Gastroesophageal sphincter (tissue), 4 donors: ENCODE measurements at regions not wholly inside any gene's neighbourhood (a gene's known extent, or its start where the extent isn't known, plus 50 kb on each side); places are given as distances from the start of the nearest gene placed in this dataset.

Experiments
- ATAC-seq: fragments of 150-250 bp; one replicate; pipeline ENCODE4 v1.9.1; 2016; ENCODE audit warnings: mild to moderate bottlenecking, moderate library complexity
- H3K27ac ChIP-seq, 4 donors: fragments of 200-600 bp; sonication (generic) in 3 of 4; 1 replicate in 3 of 4; 2 replicates in 1 of 4; pipeline ENCODE4 v1.5.1; 2016 to 2019
- H3K27me3 ChIP-seq: fragments of 200-600 bp; sonication (generic); one replicate; pipeline ENCODE4 v1.5.1; 2019
- H3K36me3 ChIP-seq, 2 donors: fragments of 200-600 bp; sonication (generic); one replicate each; pipeline ENCODE4 v1.5.1; 2019; ENCODE audit warnings: control low read depth in 1 of 2
- H3K4me1 ChIP-seq, 3 donors: fragments of 200-600 bp; sonication (generic); 1 replicate in 2 of 3; 2 replicates in 1 of 3; pipeline ENCODE4 v1.5.1; 2016 to 2019; ENCODE audit warnings: control low read depth in 2 of 3
- H3K4me3 ChIP-seq, 2 donors: fragments of 200-600 bp; sonication (generic); one replicate each; pipeline ENCODE4 v1.5.1; 2019; ENCODE audit warnings: mild to moderate bottlenecking in 1 of 2, moderate library complexity in 1 of 2
- H3K9me3 ChIP-seq, 3 donors: fragments of 200-600 bp; sonication (generic); one replicate each; pipeline ENCODE4 v1.5.1; 2017 to 2019; ENCODE audit warnings: control low read depth in 2 of 3
- EP300 ChIP-seq: sonication (generic); formaldehyde crosslinking; IDR thresholded peaks from one replicate; pipeline ENCODE4 v1.6.1; 2017; ENCODE audit warnings: antibody characterized with exemption, mild to moderate bottlenecking
- POLR2A ChIP-seq, 2 donors: fragments of 450-650 bp; IDR thresholded peaks; one replicate each; pipeline ENCODE4 v1.6.1; 2017; ENCODE audit warnings: antibody characterized with exemption in 2 of 2, mild to moderate bottlenecking in 2 of 2, moderate library complexity in 1 of 2
- POLR2AphosphoS5 ChIP-seq: sonication (generic); formaldehyde crosslinking; IDR thresholded peaks from one replicate; pipeline ENCODE4 v1.6.1; 2017; ENCODE audit warnings: antibody characterized with exemption
- WGBS, 2 donors: methylation state at CpG; one replicate each; pipeline ENCODE4 v1.1.5; 2018; ENCODE audit warnings: low coverage in 1 of 2; 5-methylcytosine and 5-hydroxymethylcytosine counted together
- TF ChIP-seq, protein P1 (sequence below), 4 experiments: fragments of 200-600 bp in 2 of 4; fragments of 450-650 bp in 2 of 4; sonication (generic) in 1 of 4; IDR thresholded peaks; one replicate each; pipeline ENCODE4 v1.5.1; 2017 to 2019; ENCODE audit warnings: antibody characterized with exemption in 4 of 4, mild to moderate bottlenecking in 2 of 4, moderate library complexity in 2 of 4

DNA sequence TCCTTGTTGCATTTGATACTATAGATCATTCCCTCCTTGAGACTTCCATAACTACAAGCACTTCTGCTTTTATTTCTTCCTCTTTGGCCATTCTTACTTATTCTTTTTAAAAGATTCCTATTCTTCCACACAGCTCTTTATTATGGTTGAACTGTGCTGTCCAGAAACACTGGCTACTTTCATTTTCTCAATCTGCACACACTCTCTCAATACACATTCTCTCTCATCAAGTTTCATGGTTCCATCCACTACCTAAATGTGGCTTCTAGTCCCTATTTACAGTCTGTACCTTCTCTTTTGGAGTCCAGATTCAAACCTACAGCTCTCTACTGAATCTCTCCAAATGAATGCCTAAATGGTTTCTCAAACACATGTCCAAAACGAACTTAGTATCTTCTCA lies 214.3 kb upstream of the RSPO3 start:
- no peaks in the 10 kb centered on the region for H3K27me3 ChIP-seq
- no peaks in the 10 kb centered on the region for H3K9me3 ChIP-seq
- ATAC-seq = no peak
- 88 to 94% methylated on average over 1 of the region's 1 CpG for WGBS, 2 donors
- no peaks in the 10 kb centered on the region for H3K36me3 ChIP-seq
- H3K4me1 ChIP-seq = no peaks in the 10 kb centered on the region
- H3K27ac ChIP-seq = no peak overlapping the region
- H3K4me3 ChIP-seq = no peak overlapping the region
- TF ChIP-seq, protein P1, sequence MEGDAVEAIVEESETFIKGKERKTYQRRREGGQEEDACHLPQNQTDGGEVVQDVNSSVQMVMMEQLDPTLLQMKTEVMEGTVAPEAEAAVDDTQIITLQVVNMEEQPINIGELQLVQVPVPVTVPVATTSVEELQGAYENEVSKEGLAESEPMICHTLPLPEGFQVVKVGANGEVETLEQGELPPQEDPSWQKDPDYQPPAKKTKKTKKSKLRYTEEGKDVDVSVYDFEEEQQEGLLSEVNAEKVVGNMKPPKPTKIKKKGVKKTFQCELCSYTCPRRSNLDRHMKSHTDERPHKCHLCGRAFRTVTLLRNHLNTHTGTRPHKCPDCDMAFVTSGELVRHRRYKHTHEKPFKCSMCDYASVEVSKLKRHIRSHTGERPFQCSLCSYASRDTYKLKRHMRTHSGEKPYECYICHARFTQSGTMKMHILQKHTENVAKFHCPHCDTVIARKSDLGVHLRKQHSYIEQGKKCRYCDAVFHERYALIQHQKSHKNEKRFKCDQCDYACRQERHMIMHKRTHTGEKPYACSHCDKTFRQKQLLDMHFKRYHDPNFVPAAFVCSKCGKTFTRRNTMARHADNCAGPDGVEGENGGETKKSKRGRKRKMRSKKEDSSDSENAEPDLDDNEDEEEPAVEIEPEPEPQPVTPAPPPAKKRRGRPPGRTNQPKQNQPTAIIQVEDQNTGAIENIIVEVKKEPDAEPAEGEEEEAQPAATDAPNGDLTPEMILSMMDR (IDR thresholded peaks at IDR 0.05) = no peak
- no peak for TF ChIP-seq POLR2A (IDR thresholded peaks at IDR 0.05)
- no peak for TF ChIP-seq EP300
- TF ChIP-seq POLR2AphosphoS5 = no peak

DNA sequence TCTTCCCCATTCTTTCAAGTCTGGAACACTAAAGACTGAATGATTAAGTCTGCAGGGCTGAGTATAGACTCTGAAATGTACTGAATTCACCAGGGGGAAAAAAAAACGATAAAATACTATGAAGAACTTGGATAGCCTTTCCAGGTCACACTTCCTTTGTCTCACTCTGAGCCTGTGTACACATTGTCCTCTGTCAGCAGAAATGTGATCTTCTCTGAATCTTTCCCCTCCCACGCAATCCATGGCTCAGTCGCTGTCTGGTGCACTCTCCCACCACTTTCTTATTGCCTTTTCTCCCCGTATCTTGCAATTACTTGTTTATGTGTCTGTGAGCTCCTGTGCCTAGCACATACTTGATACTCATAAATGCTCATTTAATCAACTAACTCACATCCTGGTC lies 212.6 kb upstream of the RSPO3 start:
- H3K27me3 ChIP-seq = no peaks in the 10 kb centered on the region
- TF ChIP-seq POLR2AphosphoS5 (no peak), EP300 (no peak)
- TF ChIP-seq, protein P1 (IDR thresholded peaks at IDR 0.05) = no peak
- no peak overlapping the region for H3K4me3 ChIP-seq
- H3K36me3 ChIP-seq = no peaks in the 10 kb centered on the region
- H3K27ac ChIP-seq = no peak overlapping the region
- WGBS, 2 donors = 79 to 90% methylated on average over 4 of the region's 4 CpGs
- no peaks in the 10 kb centered on the region for H3K4me1 ChIP-seq
- H3K9me3 ChIP-seq = no peaks in the 10 kb centered on the region
- no peak for ATAC-seq

DNA sequence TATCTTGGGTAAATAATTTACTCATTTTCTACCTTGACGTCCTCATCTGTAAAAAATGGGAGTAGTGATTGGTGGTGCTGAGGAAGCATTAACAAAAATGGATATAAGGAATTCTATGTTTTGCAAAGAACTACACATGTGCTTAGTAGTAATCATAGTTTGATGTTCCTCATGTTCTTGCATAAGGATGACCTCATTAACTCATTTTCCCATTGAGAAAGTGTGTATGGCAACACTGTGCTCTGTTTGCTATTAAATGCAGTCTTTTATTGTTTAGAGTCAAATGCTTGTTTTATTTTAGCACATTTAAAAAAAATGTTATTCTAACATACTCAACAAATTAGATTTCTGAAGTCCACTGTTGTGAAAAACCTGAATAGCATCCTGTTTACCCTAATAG lies 211.2 kb upstream of the RSPO3 start:
- Histone ChIP-seq H3K27me3 (no peaks in the 10 kb centered on the region), H3K36me3 (no peaks in the 10 kb centered on the region), H3K4me3 (no peak overlapping the region), H3K27ac (no peak overlapping the region), H3K9me3 (no peaks in the 10 kb centered on the region), H3K4me1 (no peaks in the 10 kb centered on the region)
- no peak for TF ChIP-seq POLR2A (IDR thresholded peaks at IDR 0.05)
- TF ChIP-seq EP300 = no peak
- TF ChIP-seq, protein P1 (IDR thresholded peaks at IDR 0.05) = no peak
- TF ChIP-seq POLR2AphosphoS5 = no peak
- WGBS, 2 donors = 56 to 80% methylated on average over 1 of the region's 1 CpG
- ATAC-seq = no peak

DNA sequence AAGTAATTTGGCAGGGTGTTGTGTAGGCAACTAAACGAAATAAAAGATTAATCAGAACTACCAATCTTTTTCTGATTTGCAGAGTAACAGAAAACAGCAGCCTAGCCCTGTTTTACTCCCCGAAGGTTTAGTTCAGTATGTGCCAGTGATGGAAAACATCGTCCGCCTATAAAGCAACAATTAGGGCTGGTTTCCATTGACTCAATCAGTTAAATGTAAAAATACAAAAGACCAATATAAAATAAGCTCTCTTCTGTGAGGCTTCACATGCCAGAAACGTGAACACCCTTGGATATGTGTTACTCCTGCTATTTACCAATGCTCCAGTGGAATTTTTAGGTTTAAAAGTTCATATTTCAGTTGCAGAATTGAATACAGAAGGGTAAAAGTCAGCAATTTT lies 210.5 kb upstream of the RSPO3 start:
- Histone ChIP-seq H3K4me3 (no peak overlapping the region), H3K4me1 (no peaks in the 10 kb centered on the region), H3K27me3 (no peaks in the 10 kb centered on the region), H3K36me3 (no peaks in the 10 kb centered on the region), H3K27ac (no peak overlapping the region), H3K9me3 (no peaks in the 10 kb centered on the region)
- 29 to 36% methylated on average over 5 of the region's 5 CpGs for WGBS, 2 donors
- ATAC-seq = no peak
- TF ChIP-seq POLR2A (IDR thresholded peaks at IDR 0.05) (no peak), POLR2AphosphoS5 (no peak), EP300 (no peak)
- TF ChIP-seq, protein P1 (IDR thresholded peaks at IDR 0.05) = no peak

DNA sequence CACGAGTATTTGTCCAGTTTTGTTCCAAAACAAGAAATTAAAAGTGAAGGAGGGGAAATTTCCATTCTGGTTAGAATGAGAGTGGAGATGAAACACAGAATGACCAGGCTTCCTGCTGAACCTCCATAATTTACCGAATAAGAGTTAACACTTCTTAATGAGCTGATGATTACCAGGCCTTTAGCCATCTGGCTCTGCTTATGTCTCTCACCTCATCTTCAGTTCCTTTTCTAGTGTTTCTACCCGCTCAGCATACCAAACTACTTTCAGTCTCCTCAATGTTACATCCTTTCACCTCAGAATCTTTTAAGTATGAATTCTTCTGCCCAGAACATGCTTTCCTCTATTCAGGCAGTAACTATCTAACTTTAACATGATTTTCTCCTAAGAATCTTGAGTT lies 209.0 kb upstream of the RSPO3 start:
- ATAC-seq = no peak
- 71 to 84% methylated on average over 3 of the region's 3 CpGs for WGBS, 2 donors
- H3K9me3 ChIP-seq = no peaks in the 10 kb centered on the region
- H3K36me3 ChIP-seq = no peaks in the 10 kb centered on the region
- no peak for TF ChIP-seq POLR2A (IDR thresholded peaks at IDR 0.05)
- TF ChIP-seq POLR2AphosphoS5 = no peak
- TF ChIP-seq, protein P1 (IDR thresholded peaks at IDR 0.05) = no peak
- TF ChIP-seq EP300 = no peak
- H3K4me1 ChIP-seq = no peaks in the 10 kb centered on the region
- H3K27ac ChIP-seq = no peak overlapping the region
- H3K4me3 ChIP-seq = no peak overlapping the region
- no peaks in the 10 kb centered on the region for H3K27me3 ChIP-seq
